Karpas-422 (cell line): ENCODE measurements at regions not wholly inside any gene's neighbourhood (a gene's known extent, or its start where the extent isn't known, plus 50 kb on each side); places are given as distances from the start of the nearest gene placed in this dataset.
"Not testable (repeated sequence)": the region's sequence is repeated elsewhere in the genome, so short reads cannot be mapped to it uniquely, and the experiment has no call there.

Experiments
- DNase-seq: peaks from one replicate; pipeline ENCODE4 v3.0.0-alpha.2; 2015
- H2AFZ ChIP-seq: fragments of 200-600 bp; sonication (generic); 2 replicates; pipeline ENCODE4 v1.6.1; 2014; ENCODE audit warnings: antibody characterized with exemption, low read length, mixed read lengths
- H3K27ac ChIP-seq: fragments of 200-600 bp; sonication (generic); 2 replicates; pipeline ENCODE4 v1.5.1; 2014; ENCODE audit warnings: mild to moderate bottlenecking, low read length, moderate library complexity
- H3K27me3 ChIP-seq: fragments of 200-600 bp; sonication (generic); 2 replicates; pipeline ENCODE4 v1.6.1; 2014; ENCODE audit warnings: low read length, mixed read lengths
- H3K36me3 ChIP-seq: fragments of 200-600 bp; sonication (generic); 2 replicates; pipeline ENCODE4 v1.6.1; 2014; ENCODE audit warnings: low read length, mixed read lengths; ENCODE audit not compliant: insufficient read depth
- H3K4me1 ChIP-seq: fragments of 200-600 bp; sonication (generic); 2 replicates; pipeline ENCODE4 v1.6.1; 2014; ENCODE audit warnings: mild to moderate bottlenecking, low read length, mixed read lengths
- H3K4me2 ChIP-seq: fragments of 200-600 bp; sonication (generic); 2 replicates; pipeline ENCODE4 v1.6.1; 2014; ENCODE audit warnings: low read length, low read depth, mild to moderate bottlenecking; ENCODE audit not compliant: poor library complexity, severe bottlenecking
- H3K4me3 ChIP-seq: fragments of 200-600 bp; sonication (generic); 2 replicates; pipeline ENCODE4 v1.5.1; 2014; ENCODE audit warnings: mild to moderate bottlenecking, antibody characterized with exemption, low read length, mixed read lengths
- H3K79me2 ChIP-seq: fragments of 200-600 bp; sonication (generic); 2 replicates; pipeline ENCODE4 v1.6.1; 2014; ENCODE audit warnings: mild to moderate bottlenecking, low read length, mixed read lengths
- H3K9ac ChIP-seq: fragments of 200-600 bp; sonication (generic); 2 replicates; pipeline ENCODE4 v1.6.0; 2014; ENCODE audit warnings: low read length
- H3K9me2 ChIP-seq: fragments of 200-600 bp; sonication (generic), shearing (Covaris generic); replicated peaks from 2 replicates; pipeline ENCODE4 v1.6.0; 2014; ENCODE audit warnings: mild to moderate bottlenecking, low read length, moderate library complexity; ENCODE audit not compliant: insufficient read depth
- H3K9me3 ChIP-seq: fragments of 300-700, 200-600 bp; sonication (generic); 2 replicates; pipeline ENCODE4 v1.6.1; 2014; ENCODE audit warnings: low read length, mixed read lengths
- H4K20me1 ChIP-seq: fragments of 200-600 bp; sonication (generic); 2 replicates; pipeline ENCODE4 v1.6.1; 2014; ENCODE audit warnings: mild to moderate bottlenecking, antibody characterized with exemption, low read length, low read depth; ENCODE audit not compliant: insufficient read depth

DNA sequence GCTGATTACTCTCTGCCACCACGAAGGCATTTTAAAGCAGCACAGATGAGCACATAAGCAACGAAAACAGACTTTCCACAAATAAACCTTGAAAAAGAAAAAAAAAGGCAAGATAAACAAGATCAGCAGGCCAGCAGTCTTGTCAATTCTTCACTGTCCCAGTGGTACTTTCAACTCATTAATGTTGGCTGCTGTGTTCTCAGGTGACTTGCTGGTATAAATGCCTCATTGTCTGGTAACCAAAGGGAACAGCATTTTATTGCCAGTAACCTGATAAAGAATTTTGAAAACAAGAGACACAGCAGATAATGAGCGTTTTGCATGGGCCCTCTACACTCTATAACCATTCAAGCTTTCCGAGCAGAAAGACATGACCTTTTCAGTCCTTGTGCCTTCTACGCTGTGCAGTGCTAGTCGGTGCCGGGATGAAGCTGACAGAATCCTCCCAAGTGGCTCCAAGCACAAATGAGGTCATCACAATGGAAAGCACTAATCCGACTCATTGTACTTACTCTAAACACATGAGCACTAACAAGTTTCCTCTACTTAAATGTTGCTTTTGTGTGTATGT lies 242.9 kb upstream of the FRG1 start:
- H3K4me3 ChIP-seq, H3K9me3 ChIP-seq, H3K79me2 ChIP-seq, DNase-seq, H3K4me2 ChIP-seq, H3K27ac ChIP-seq, H3K36me3 ChIP-seq, H4K20me1 ChIP-seq, H3K9me2 ChIP-seq, H2AFZ ChIP-seq, H3K27me3 ChIP-seq, H3K4me1 ChIP-seq, H3K9ac ChIP-seq: not testable (repeated sequence)

DNA sequence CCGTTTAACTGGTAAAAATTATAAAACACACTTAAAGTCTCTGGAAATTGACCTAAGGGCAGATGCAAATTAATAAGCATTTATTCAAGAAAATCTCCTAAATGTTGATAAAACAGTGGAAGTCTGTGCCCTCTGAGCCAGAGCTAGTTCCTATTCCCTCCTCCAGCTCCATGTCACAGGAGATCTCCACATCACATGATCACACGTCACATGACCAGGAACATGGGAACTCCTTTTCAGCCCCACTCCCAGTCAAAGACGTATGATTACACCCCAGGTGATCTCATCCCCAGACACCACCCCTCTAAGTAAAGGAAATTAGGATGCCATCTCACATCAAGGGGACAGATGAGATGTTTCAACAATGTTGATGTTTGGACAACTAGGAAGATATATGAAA lies 237.7 kb upstream of the FRG1 start:
- not testable (repeated sequence) for H3K4me1 ChIP-seq, H3K27ac ChIP-seq, DNase-seq, H3K4me2 ChIP-seq, H3K36me3 ChIP-seq, H3K9ac ChIP-seq, H2AFZ ChIP-seq, H3K79me2 ChIP-seq, H3K9me2 ChIP-seq, H4K20me1 ChIP-seq, H3K4me3 ChIP-seq, H3K9me3 ChIP-seq, H3K27me3 ChIP-seq

DNA sequence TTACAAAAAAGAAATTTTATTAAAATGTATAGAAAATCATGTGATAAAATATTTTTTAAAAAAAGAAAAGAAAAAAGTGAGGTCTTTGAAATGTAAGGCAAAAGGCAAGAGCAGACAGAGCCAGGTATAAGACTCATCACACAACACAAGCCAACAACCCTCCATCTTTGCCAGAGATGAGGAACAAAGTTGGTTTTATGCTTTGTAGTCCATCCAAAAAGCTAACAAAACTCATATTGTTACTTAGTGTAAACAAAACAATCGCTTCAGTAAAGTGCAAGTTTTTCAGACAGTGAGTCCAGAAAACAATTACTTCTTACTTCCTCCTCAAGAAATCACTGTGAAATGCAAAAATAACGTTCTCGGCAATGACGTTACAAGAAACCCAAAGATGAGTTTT lies 233.9 kb upstream of the FRG1 start:
- not testable (repeated sequence) for H3K4me1 ChIP-seq, H2AFZ ChIP-seq, H3K27ac ChIP-seq, H3K27me3 ChIP-seq, DNase-seq, H3K79me2 ChIP-seq, H3K9me3 ChIP-seq, H4K20me1 ChIP-seq, H3K4me2 ChIP-seq, H3K4me3 ChIP-seq, H3K36me3 ChIP-seq, H3K9ac ChIP-seq, H3K9me2 ChIP-seq

DNA sequence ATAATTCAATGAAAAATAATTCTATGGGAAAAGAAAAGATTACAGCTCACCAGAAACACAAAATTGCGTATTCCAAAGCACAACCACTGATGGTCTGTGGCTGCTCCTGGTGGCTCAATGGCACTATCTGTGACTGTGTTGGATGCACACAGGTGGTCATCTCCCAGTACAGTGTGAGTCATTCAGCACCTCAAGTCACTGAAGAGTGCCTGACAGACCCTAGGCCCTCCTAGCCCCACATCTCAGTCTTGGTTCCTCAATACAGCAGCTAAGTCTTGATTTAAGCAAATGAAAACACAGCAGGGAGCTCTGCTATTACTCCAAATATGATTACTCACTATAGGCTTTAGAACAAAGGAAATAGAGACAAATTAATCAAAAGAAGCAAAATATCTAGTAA lies 233.4 kb upstream of the FRG1 start:
- not testable (repeated sequence) for H3K9me2 ChIP-seq, H3K9me3 ChIP-seq, H3K79me2 ChIP-seq, H3K27me3 ChIP-seq, H3K36me3 ChIP-seq, H3K4me1 ChIP-seq, H3K4me3 ChIP-seq, H3K4me2 ChIP-seq, H4K20me1 ChIP-seq, H3K9ac ChIP-seq, H2AFZ ChIP-seq, DNase-seq, H3K27ac ChIP-seq

DNA sequence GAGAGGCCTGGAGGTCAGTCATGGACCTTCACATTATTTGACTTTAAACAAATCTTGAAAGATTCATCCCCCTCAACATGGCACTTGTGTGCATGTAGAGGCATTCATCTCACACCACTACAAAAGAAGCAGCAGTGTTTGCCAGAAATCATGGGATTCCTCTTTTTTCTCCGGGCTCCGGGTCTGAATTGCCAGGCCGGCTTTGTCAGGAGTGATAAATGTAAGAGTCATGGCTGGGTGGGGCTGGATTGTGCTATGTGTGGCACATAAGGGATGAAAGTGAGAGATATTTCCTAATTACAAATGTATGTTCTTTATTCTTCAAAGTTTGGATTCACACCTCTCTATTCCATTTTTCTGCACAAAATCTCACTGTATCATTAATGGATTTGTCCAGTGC lies 228.7 kb upstream of the FRG1 start:
- not testable (repeated sequence) for H4K20me1 ChIP-seq, H3K9me2 ChIP-seq, H2AFZ ChIP-seq, H3K36me3 ChIP-seq, H3K4me1 ChIP-seq, H3K4me2 ChIP-seq, H3K27ac ChIP-seq, H3K4me3 ChIP-seq, DNase-seq, H3K79me2 ChIP-seq, H3K9ac ChIP-seq, H3K9me3 ChIP-seq, H3K27me3 ChIP-seq

DNA sequence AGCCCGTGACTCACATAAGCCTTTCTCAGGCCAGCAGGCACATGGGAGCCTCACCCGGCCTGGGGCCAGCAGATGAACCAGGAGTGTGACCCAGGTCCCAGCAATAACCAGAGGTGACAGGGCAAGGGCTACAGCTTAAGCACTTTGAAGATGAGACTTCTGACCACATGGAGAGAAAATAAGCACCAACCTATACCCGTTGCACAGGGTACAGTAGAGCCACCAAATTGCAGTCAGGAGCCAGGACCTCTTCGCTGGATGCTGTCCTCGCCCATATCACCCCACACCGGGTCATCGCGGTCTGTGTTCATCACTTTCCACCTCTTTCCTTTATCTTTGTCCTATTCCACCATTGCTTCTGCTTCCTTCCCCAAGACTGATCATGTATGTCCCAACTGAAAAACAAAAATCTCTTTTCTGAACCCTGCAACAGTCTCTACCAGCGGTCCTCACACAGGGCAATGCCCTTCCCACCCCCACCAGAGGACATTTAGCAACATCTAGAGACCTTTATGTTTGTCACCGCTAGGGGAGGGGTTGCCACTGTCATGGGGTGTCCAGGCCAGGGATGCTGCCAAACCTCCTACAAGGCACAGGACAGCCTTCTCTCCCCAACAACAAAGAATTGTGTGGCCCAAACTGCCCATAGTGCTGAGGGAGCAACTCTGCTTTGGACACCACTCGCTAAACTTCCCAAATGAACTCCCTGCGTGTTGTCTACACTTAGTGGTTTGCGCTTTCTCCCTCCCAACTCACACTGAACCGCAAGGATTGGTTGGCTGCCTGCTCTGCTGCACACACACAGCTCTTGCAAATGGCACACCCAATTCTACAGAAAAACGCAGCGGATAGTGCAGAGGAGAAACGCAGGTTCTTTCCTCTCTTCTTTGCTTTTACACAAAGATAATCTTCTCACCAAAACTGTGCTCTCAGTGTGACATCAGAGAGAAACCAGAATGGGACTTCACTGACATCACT lies 219.4 kb upstream of the FRG1 start:
- not testable (repeated sequence) for H3K4me1 ChIP-seq, DNase-seq, H3K27ac ChIP-seq, H3K27me3 ChIP-seq, H3K9me3 ChIP-seq, H2AFZ ChIP-seq, H3K9me2 ChIP-seq, H3K36me3 ChIP-seq, H3K4me3 ChIP-seq, H3K4me2 ChIP-seq, H4K20me1 ChIP-seq, H3K79me2 ChIP-seq, H3K9ac ChIP-seq

DNA sequence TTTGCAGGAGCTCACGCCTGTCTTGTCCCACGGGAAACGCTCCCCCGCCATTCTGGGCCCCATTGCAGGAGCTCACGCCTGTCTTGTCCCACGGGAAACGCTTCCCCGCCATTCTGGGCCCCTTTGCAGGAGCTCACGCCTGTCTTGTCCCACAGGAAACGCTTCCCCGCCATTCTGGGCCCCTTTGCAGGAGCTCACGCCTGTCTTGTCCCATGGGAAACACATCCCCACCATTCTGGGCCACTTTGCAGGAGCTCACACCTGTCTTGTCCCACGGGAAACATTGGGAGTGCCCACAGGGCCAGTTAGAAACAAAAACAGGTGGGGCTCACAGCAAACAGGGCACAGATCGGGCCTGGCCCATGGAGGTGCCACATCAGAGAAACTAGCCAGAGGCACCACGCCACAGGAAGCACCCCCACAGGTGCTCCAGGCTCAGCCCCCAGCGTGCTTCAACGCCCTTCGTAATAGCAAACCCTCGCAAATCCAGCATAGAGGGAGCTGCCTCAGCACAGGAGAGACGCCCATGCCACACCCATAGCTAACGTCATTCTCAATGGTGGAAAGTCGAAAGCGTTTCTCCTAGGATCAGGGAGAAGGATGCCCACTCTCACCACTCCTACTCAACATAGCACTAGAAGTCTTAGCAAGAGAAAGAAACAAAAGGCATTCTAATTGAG lies 218.2 kb upstream of the FRG1 start:
- not testable (repeated sequence) for H3K79me2 ChIP-seq, H3K4me1 ChIP-seq, H3K36me3 ChIP-seq, H3K9me2 ChIP-seq, H3K4me3 ChIP-seq, H2AFZ ChIP-seq, H3K9ac ChIP-seq, H3K27me3 ChIP-seq, H4K20me1 ChIP-seq, H3K9me3 ChIP-seq, DNase-seq, H3K27ac ChIP-seq, H3K4me2 ChIP-seq

DNA sequence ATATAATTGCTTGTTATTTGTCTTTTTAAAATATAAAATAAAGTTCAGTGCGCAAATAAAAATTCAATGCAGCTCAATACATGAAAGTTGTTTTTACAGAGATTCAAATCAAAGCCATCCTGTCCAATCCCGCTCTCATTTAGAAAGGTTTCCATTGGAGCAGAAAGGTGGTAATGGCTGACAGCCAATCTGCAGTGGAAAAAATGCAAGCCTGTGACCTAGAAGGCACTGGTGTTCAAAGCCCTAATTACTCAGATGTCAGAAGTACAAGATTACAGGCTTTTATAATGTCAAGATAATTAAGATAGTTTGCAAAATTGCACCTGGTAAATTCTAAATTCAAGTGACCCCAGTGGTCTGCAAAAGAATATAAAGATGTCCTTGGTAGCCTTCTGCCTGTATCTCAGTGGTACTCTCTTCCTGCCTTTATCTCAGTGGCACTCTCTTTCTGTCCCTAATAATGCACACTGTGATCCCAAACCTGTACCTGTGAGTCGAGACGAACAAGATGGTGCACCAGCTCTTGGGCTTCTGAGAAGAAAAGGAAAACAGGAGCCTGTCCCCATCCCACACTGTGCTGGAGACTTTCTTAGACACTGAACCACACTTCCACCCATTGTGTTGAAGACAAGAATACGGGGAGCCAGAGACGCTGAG lies 212.6 kb upstream of the FRG1 start:
- H3K79me2 ChIP-seq, H3K4me2 ChIP-seq, H2AFZ ChIP-seq, H3K27me3 ChIP-seq, H4K20me1 ChIP-seq, H3K9ac ChIP-seq, H3K9me2 ChIP-seq, DNase-seq, H3K36me3 ChIP-seq, H3K9me3 ChIP-seq, H3K4me3 ChIP-seq, H3K27ac ChIP-seq, H3K4me1 ChIP-seq: not testable (repeated sequence)
